ENCODE measurements at regions not wholly inside any gene's neighbourhood (a gene's known extent, or its start where the extent isn't known, plus 50 kb on each side); places are given as distances from the start of the nearest gene placed in this dataset.

DNA sequence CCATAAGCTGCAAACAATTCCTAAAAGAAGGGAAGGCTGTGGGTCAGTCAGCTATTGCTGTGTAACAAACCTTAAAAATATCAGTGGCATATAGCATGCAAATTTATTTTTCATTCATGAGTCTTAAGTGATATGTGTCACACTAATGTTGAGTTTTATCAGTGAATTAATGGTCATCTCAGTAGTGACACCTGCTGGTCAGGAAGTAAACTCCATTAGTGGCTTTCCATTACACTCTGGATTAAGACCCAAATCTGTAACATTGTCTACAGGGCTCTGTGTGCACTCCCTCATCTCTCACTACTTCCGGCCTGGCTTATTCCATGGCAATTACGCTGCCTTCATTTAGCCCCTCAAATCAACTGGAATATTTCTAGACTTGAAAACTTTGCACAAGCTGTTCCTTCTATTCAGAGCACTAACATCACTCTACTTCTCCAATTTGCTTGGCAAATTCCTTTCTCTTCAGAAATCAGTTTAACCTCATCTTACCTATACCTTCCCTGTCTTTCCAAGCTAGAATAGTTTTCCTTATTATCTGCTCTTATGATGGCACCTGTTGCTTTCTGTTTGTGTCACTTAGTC is 217.3 kb upstream of the TAPT1 start:
- TF ChIP-seq, protein P1, sequence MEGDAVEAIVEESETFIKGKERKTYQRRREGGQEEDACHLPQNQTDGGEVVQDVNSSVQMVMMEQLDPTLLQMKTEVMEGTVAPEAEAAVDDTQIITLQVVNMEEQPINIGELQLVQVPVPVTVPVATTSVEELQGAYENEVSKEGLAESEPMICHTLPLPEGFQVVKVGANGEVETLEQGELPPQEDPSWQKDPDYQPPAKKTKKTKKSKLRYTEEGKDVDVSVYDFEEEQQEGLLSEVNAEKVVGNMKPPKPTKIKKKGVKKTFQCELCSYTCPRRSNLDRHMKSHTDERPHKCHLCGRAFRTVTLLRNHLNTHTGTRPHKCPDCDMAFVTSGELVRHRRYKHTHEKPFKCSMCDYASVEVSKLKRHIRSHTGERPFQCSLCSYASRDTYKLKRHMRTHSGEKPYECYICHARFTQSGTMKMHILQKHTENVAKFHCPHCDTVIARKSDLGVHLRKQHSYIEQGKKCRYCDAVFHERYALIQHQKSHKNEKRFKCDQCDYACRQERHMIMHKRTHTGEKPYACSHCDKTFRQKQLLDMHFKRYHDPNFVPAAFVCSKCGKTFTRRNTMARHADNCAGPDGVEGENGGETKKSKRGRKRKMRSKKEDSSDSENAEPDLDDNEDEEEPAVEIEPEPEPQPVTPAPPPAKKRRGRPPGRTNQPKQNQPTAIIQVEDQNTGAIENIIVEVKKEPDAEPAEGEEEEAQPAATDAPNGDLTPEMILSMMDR (conservative IDR thresholded peaks at IDR 0.05 in 1 of 2, IDR thresholded peaks at IDR 0.05 in 1 of 2; ENCODE audit: low read depth in 1 of 2, low read length in 2 of 2) = peak; percentile 63 to 72
- TF ChIP-seq EZH2 (IDR thresholded peaks at IDR 0.05; ENCODE audit: low read length, missing control alignments) = no peak
